GM12875 (cell line): ENCODE measurements at regions not wholly inside any gene's neighbourhood (a gene's known extent, or its start where the extent isn't known, plus 50 kb on each side); places are given as distances from the start of the nearest gene placed in this dataset.

Experiments used
- H3K4me3 ChIP-seq: one replicate; pipeline ENCODE4 v1.5.1; 2011; ENCODE audit warnings: low read depth, low read length, control low read depth
- TF ChIP-seq, protein P1 (sequence below): IDR thresholded peaks from 2 replicates; pipeline ENCODE4 v1.5.1; 2011; ENCODE audit warnings: low read depth, mild to moderate bottlenecking, control low read depth, inconsistent platforms, low read length, moderate library complexity, borderline replicate concordance; ENCODE audit not compliant: insufficient read depth

DNA sequence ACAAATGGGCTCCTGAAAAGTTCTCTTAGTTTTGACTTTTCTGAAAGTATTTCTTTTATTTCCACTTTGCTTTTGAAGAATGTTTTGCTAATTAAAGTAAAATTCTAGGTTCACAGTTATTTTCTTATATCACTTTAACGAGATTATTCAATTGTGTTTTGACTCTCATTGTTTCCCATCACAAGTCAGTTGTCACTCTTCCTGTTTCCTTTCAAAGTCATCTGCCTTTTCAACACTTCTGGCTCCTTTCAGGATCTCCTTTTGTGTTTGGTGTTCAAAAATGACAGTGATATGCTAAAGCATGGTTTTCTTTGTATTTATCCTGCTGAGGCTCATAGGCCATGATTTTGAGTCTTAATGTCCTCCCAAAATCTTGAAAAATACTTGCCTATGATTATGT, 235.4 kb upstream of the TAS2R1 start:
- TF ChIP-seq, protein P1, sequence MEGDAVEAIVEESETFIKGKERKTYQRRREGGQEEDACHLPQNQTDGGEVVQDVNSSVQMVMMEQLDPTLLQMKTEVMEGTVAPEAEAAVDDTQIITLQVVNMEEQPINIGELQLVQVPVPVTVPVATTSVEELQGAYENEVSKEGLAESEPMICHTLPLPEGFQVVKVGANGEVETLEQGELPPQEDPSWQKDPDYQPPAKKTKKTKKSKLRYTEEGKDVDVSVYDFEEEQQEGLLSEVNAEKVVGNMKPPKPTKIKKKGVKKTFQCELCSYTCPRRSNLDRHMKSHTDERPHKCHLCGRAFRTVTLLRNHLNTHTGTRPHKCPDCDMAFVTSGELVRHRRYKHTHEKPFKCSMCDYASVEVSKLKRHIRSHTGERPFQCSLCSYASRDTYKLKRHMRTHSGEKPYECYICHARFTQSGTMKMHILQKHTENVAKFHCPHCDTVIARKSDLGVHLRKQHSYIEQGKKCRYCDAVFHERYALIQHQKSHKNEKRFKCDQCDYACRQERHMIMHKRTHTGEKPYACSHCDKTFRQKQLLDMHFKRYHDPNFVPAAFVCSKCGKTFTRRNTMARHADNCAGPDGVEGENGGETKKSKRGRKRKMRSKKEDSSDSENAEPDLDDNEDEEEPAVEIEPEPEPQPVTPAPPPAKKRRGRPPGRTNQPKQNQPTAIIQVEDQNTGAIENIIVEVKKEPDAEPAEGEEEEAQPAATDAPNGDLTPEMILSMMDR, result no peak
- no peak overlapping the region for H3K4me3 ChIP-seq

DNA sequence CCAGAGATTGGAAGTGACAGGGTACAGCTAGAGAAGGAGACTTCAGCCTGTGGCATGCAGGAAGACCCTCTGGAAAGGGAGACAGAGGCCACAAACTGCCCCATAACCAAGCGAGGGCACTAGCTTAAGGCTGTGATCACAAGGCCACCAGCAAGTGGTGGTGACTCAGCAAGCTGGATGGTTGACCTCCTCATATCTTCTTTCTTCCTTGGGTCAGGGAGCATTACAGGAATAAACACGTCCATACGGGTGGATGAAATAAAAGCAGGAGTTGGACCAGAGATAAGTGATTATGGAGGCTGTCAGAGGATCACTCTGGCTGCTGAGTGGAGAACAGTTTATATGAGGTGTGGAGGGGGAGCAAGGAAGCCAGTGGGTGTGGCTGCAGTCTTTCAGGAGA, 234.6 kb upstream of the TAS2R1 start:
- TF ChIP-seq, protein P1, result no peak
- H3K4me3 ChIP-seq, result no peak overlapping the region

DNA sequence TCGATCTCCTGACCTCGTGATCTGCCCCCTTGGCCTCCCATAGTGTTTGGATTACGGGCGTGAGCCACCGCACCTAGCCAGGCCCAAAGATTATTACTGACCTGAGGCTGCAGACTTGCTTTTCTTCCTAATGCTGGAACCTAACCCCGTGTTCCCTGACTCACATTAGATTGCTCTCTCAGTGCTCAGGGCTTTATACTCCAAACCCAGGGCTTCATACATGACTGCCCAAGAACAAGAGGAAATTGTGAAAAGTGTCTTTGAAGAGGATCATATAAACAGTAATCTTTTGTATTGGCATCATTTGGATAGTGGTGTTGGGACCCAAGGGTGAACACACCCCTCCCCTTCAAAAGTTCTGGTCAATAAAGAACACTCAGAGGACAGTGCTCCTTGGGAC, 233.3 kb upstream of the TAS2R1 start:
- no peak overlapping the region for H3K4me3 ChIP-seq
- TF ChIP-seq, protein P1, result no peak

DNA sequence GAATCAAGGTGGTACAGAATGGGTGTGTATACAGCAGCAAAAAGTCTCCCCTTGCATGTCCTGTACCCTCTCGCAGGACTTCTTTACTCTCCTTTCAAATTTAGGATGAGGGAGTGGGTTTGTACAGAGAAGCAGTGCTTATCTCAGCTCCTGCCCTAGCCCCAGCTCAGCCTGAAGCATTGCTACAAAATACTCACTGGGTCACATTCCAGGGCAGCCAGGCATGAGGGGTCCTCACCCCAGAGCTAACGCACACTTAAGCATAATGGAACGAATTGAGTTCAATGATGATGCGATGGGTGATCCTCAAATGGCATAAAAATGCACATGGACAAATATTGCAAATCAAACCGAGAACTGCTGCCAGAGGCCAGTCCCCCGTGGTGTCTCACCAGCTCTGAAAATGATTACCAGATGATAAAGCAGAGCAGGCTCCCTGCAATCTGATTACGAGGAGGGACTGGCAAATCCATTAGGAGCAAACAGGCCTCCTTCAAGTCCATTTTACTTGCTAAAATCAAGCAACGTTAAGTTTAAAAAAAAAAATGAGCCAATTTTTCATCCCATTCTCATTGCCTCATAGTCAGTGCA, 231.6 kb upstream of the TAS2R1 start:
- TF ChIP-seq, protein P1, result no peak
- no peak overlapping the region for H3K4me3 ChIP-seq

DNA sequence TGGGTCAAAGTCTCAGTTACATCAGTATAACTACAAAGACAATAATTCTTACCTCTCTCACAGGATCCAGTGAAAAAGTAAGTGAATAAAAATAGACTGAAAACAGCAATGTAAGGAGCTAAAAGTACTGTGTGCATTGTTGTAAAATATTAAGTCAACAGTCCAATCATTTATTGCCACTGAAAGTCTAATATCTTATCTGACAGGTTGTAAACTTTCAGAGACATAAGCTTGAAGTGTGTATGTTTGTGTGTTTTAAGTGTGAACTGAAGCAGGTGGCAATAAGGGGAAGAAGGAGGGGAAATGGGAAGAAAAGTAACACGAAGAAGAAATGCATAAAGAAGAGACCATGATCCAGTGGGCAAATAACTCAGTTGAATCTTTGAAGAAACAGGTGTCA, 229.7 kb upstream of the TAS2R1 start:
- TF ChIP-seq, protein P1, result no peak
- no peak overlapping the region for H3K4me3 ChIP-seq

DNA sequence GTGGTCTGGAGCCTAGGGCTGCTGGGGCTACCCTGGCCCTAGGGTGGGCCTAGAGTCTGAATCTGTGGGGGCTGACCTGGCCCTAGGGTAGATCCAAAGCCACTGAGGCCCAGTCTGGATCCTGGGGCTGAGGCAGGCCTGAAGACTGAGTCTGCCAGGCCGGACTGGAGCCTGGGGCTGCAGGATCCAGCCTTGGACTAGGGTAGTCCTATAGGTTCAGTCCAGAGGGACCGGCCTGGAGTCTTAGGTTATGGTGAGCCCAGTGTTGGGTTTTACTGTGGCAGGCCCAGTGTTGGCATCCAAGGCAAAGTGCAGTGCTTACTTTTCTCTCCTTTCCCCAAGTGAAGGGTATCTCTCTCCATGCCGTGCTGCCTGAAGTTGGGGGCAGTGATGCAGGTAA, 227.9 kb upstream of the TAS2R1 start:
- TF ChIP-seq, protein P1, result no peak

DNA sequence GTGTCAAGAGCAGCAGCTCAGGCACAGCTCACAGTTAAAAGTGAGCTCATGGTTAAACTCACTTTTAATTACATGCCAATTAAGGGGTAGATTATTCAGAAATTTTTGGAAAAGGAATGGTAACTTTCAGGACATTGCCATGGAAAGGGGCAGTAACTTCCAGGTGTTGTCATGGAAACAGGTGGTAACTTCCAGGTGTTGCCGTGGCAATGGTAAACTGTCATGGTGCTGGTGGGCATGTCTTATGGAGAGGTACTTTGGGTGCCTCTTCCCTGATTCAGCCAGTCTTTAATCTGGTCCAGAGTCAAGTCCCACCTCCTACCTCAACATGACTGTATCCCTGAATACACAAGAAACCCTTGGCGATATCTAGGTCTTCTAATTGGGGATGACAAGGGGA, 223.2 kb upstream of the TAS2R1 start:
- no peak overlapping the region for H3K4me3 ChIP-seq

More for the DNA sequence above, 227.9 kb upstream of the TAS2R1 start:
- no peak overlapping the region for H3K4me3 ChIP-seq

More for the DNA sequence above, 223.2 kb upstream of the TAS2R1 start:
- TF ChIP-seq, protein P1, result no peak
